Chondrocyte (in vitro differentiated cells): ENCODE measurements at regions not wholly inside any gene's neighbourhood (a gene's known extent, or its start where the extent isn't known, plus 50 kb on each side); places are given as distances from the start of the nearest gene placed in this dataset.

Experiments
- DNase-seq: peaks from one replicate; pipeline ENCODE4 v3.0.0; 2021; ENCODE audit warnings: mixed read lengths, low spot score
- H3K27ac Mint-ChIP-seq: one replicate; pipeline ENCODE4 v1.8.0; 2021; ENCODE audit warnings: mild to moderate bottlenecking, moderate library complexity, mixed read lengths; ENCODE audit not compliant: unreplicated experiment
- H3K27me3 Mint-ChIP-seq: 2 replicates; pipeline ENCODE4 v1.8.0; 2021; ENCODE audit warnings: low read depth, mixed read lengths
- H3K36me3 Mint-ChIP-seq: 2 replicates; pipeline ENCODE4 v1.8.0; 2021; ENCODE audit warnings: low read depth, mixed read lengths
- H3K4me1 Mint-ChIP-seq: 2 replicates; pipeline ENCODE4 v1.8.0; 2021; ENCODE audit warnings: low read depth, mild to moderate bottlenecking, mixed read lengths
- H3K4me3 Mint-ChIP-seq: one replicate; pipeline ENCODE4 v1.8.0; 2021; ENCODE audit warnings: mild to moderate bottlenecking, moderate library complexity, mixed read lengths; ENCODE audit not compliant: unreplicated experiment
- H3K9me3 Mint-ChIP-seq: 2 replicates; pipeline ENCODE4 v1.8.0; 2021; ENCODE audit warnings: low read depth, mixed read lengths
- TF ChIP-seq, protein P1 (sequence below): fragments of 200-600 bp; sonication (generic); IDR thresholded peaks from 2 replicates; pipeline ENCODE4 v1.5.0; 2021; ENCODE audit warnings: antibody characterized with exemption, mild to moderate bottlenecking, moderate library complexity

DNA sequence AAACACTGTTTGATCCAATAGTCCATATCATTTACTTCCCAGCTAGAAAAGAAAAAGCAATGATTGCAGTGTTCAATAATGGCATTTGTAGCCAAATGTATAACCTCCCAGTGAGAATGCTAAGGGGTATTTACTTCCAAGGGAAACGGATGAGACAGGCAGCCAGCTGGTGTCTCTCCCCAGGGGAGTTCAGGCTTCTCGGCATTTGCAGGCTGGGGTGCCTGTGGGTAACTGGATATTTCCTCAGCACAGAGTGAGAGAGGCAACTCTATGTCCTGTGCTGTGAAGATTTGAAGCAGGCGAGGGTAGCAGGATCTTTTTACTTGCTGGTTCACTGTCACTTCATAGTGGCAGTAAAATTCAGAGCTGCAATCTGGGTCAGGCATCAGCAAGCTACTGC is 1455.6 kb upstream of the TMEM132C start:
- no peaks in the 10 kb centered on the region for H3K27me3 Mint-ChIP-seq
- H3K9me3 Mint-ChIP-seq, result peaks cover 13% of the 10 kb centered on the region
- H3K36me3 Mint-ChIP-seq, result no peaks in the 10 kb centered on the region
- H3K27ac Mint-ChIP-seq, result no peak overlapping the region
- DNase-seq, result no peak
- no peak overlapping the region for H3K4me3 Mint-ChIP-seq
- TF ChIP-seq, protein P1, sequence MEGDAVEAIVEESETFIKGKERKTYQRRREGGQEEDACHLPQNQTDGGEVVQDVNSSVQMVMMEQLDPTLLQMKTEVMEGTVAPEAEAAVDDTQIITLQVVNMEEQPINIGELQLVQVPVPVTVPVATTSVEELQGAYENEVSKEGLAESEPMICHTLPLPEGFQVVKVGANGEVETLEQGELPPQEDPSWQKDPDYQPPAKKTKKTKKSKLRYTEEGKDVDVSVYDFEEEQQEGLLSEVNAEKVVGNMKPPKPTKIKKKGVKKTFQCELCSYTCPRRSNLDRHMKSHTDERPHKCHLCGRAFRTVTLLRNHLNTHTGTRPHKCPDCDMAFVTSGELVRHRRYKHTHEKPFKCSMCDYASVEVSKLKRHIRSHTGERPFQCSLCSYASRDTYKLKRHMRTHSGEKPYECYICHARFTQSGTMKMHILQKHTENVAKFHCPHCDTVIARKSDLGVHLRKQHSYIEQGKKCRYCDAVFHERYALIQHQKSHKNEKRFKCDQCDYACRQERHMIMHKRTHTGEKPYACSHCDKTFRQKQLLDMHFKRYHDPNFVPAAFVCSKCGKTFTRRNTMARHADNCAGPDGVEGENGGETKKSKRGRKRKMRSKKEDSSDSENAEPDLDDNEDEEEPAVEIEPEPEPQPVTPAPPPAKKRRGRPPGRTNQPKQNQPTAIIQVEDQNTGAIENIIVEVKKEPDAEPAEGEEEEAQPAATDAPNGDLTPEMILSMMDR, result no peak
- no peaks in the 10 kb centered on the region for H3K4me1 Mint-ChIP-seq

DNA sequence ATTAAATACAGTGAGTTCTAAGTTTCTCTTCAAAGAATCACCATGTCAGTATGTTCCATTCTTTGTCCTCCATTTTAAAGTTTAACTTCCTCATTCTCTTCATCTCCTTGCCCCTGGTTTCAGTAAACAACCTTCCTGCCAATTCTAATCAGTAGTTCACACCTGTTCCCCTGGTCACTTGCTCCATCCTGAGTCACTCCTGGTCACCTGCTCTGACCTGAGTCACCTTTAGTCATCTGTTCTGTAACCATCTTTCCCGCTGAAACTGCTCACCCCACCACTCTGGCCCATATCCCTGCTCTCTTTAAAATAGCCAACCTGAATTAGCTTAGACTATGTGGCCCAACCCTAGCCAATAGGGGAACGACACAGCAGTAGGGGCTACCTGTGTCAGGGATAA is 1447.4 kb upstream of the TMEM132C start:
- Mint-ChIP-seq H3K27me3 (no peaks in the 10 kb centered on the region), H3K27ac (no peak overlapping the region), H3K4me1 (no peaks in the 10 kb centered on the region), H3K4me3 (no peak overlapping the region), H3K36me3 (no peaks in the 10 kb centered on the region), H3K9me3 (peaks cover 39% of the 10 kb centered on the region)
- TF ChIP-seq, protein P1, result no peak
- no peak for DNase-seq

DNA sequence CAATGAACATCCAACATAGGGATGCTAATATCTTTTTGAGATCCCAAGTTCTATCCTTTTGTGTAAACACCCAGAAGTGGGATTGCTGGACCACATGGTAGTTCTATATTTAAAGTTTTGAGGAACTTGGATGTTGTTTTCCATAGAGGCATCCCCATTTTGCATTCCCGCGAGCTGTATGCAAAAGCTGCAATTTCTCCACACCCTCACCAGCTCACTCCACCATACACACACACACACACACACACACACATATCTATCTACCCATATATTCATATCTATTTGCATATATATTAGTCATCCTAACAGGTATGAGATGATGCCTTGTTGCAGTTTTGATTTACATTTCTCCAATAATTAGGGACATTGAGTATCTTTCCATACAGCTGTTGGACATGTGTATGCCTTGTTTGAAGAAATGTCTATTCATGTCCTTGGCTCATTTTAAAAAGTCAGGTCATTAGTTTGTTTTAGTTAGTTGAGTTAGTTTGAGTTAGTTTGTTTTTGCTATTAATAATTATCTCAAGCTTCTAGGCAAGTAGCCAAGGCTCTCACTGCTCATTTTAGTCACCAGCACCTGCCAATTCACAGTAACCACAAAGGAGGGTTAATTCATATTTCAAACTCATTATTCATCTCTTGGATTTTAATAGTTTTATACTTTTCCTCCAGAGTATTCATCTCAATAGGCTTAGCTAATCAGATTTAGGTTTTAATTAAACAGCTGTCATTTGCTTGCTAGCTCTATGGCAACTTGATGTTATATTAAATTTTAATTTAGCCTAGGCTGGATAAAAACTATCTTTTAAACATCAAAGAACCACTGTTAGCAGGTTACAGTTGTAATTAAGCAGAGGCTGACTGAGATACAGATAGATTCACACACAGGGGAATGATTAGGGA is 1435.9 kb upstream of the TMEM132C start:
- Mint-ChIP-seq H3K27ac (no peak overlapping the region), H3K4me1 (no peaks in the 10 kb centered on the region), H3K4me3 (no peak overlapping the region), H3K36me3 (no peaks in the 10 kb centered on the region), H3K27me3 (no peaks in the 10 kb centered on the region), H3K9me3 (peaks cover 39% of the 10 kb centered on the region)
- TF ChIP-seq, protein P1, result no peak
- DNase-seq, result no peak

DNA sequence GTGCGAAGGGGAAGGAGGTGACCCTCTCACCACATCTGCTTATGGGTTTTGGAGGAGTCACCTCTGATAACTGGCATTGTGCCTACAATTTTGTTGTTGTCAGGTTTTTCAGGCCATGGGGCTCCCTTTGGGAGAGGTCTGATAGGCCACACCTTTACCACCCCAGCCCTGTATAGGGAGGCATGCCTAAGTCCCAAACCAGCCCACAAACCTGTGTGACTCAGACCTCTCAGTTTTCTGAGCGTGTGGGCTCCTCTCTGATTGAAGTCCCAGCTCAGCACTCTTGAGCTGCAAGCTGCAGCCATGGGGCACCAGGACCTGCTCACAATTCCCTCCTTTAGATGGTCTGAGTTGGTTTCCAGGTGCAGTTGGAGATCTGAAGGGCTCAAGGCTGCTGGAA is 1429.3 kb upstream of the TMEM132C start:
- TF ChIP-seq, protein P1, result no peak
- Mint-ChIP-seq H3K9me3 (peaks cover 61% of the 10 kb centered on the region), H3K27ac (no peak overlapping the region), H3K27me3 (no peaks in the 10 kb centered on the region), H3K4me3 (no peak overlapping the region), H3K36me3 (no peaks in the 10 kb centered on the region), H3K4me1 (no peaks in the 10 kb centered on the region)
- no peak for DNase-seq

DNA sequence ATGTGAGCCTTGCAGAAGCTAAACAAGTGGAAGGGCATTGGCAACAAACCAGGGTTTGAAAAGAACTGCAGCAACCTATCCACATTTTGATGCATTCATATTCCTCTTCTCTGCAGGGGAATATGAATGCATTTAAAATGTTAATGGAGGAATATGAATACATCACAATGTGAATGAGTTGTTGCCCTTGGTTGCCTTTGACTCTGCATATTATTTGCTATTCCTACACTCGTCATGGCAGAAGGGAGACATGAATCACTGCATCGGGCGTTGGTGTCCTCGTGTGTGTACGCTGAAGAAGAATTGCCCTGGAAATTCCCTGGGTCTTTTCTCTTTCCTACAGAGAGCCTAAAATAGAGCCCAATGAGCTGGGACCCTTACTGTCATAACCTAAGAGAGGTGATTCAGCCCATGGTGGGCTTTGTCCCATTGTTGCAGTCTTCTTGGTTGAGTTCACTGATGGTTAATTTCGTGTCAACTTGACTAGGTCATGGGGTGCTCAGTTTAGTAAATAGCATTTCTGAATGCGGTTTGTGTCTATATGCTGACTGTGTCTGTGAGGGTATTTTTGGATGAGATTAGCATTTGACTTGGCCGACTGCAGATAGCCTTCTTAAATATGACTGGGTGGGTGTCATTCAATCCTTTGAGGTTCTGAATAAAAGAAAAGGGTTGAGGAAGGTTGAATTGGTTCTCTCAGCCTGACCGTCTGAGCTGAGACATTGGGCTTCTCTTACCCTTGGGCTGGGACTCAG is 1422.9 kb upstream of the TMEM132C start:
- Mint-ChIP-seq H3K36me3 (no peaks in the 10 kb centered on the region), H3K27ac (no peak overlapping the region), H3K9me3 (peaks cover 45% of the 10 kb centered on the region), H3K4me3 (no peak overlapping the region), H3K27me3 (no peaks in the 10 kb centered on the region), H3K4me1 (no peaks in the 10 kb centered on the region)
- no peak for DNase-seq
- TF ChIP-seq, protein P1, result no peak
